ENCODE measurements at regions not wholly inside any gene's neighbourhood (a gene's known extent, or its start where the extent isn't known, plus 50 kb on each side); places are given as distances from the start of the nearest gene placed in this dataset.

- TF ChIP-seq CTCF (conservative IDR thresholded peaks at IDR 0.05; ENCODE audit: low read depth, low read length): no peak
- TF ChIP-seq EZH2 (IDR thresholded peaks at IDR 0.05; ENCODE audit: borderline replicate concordance, low read depth, low read length, poor library complexity, severe bottlenecking): no peak
Observed at GRCh38 chr3:137103739-137104138, 146.0 kb downstream of the IL20RB start.

Data from A673 (cell line).